ENCODE measurements at regions not wholly inside any gene's neighbourhood (a gene's known extent, or its start where the extent isn't known, plus 50 kb on each side); places are given as distances from the start of the nearest gene placed in this dataset.

GRCh38 chr21:28308516-28308915 lies 684.2 kb downstream of the LTN1 start (continued):
- TF ChIP-seq CTCF (conservative IDR thresholded peaks at IDR 0.05; ENCODE audit: low read depth in 2 of 2) (no peak), JUNB (IDR thresholded peaks at IDR 0.05; ENCODE audit: unreplicated experiment) (no peak), CREB1 (CRISPR knock-in tag; IDR thresholded peaks at IDR 0.05; ENCODE audit: low read depth) (no peak), STAT1 (IDR thresholded peaks at IDR 0.05; ENCODE audit: unreplicated experiment) (no peak), ZNF331 (CRISPR knock-in tag; IDR thresholded peaks at IDR 0.05; ENCODE audit: low read depth) (no peak)

- Histone ChIP-seq H3K79me2 (replicated peaks; ENCODE audit: insufficient read depth) (no peaks in the 10 kb centered on the region), H3K27me3 (ENCODE audit: insufficient read depth) (no peaks in the 10 kb centered on the region), H3F3A (replicated peaks; ENCODE audit: low read depth) (no peaks in the 10 kb centered on the region), H3K9me2 (ENCODE audit: insufficient read depth) (peaks cover 8% of the 10 kb centered on the region), H3K36me3 (ENCODE audit: insufficient read depth) (no peaks in the 10 kb centered on the region), H3K4me1 (ENCODE audit: insufficient read depth) (no peaks in the 10 kb centered on the region), H3K4me3 (no peak overlapping the region), H2AFZ (no peak overlapping the region), H3K27ac (ENCODE audit: low read depth) (no peak overlapping the region), H4K20me1 (replicated peaks; ENCODE audit: insufficient read depth) (no peaks in the 10 kb centered on the region), H3K4me2 (no peak overlapping the region)
- H3K9me3 Mint-ChIP-seq: peaks cover 9% of the 10 kb centered on the region; the same call in 2 of the 3 replicates
- H3K27me3 Mint-ChIP-seq (ENCODE audit: insufficient read depth, low read depth, poor library complexity): no peaks in the 10 kb centered on the region
- DNase-seq (ENCODE audit: low spot score) (no peak), ATAC-seq (no peak)
- H3K27ac Mint-ChIP-seq: no peak overlapping the region
- no peaks in the 10 kb centered on the region for H3K4me1 Mint-ChIP-seq
- H3K4me3 Mint-ChIP-seq: no peak overlapping the region
- no peaks in the 10 kb centered on the region for H3K36me3 Mint-ChIP-seq (ENCODE audit: low read depth)
- TF ChIP-seq STAT1 (IDR thresholded peaks at IDR 0.05; ENCODE audit: unreplicated experiment) (no peak), NANOG (IDR thresholded peaks at IDR 0.05; ENCODE audit: borderline replicate concordance) (no peak), POLR2AphosphoS5 (IDR thresholded peaks at IDR 0.05; ENCODE audit: low read depth) (no peak), ETS1 (IDR thresholded peaks at IDR 0.05) (no peak), EZH2 (IDR thresholded peaks at IDR 0.05; ENCODE audit: low read depth, unreplicated experiment) (no peak), EZH2phosphoT487 (IDR thresholded peaks at IDR 0.05; ENCODE audit: unreplicated experiment) (no peak), ZNF462 (CRISPR knock-in tag; IDR thresholded peaks at IDR 0.05) (no peak), REST (IDR thresholded peaks at IDR 0.05; ENCODE audit: unreplicated experiment) (no peak)
Observed at GRCh38 chr21:28299946-28300345, 692.7 kb downstream of the LTN1 start.

Data from GM23338 (cell line).